Fibroblast of lung (primary cell): ENCODE measurements at regions not wholly inside any gene's neighbourhood (a gene's known extent, or its start where the extent isn't known, plus 50 kb on each side); places are given as distances from the start of the nearest gene placed in this dataset.

Source experiments
- DNase-seq, 2 donors: peaks; one replicate each; pipeline versions ENCODE4 v3.0.0 to v3.0.0-alpha.2; 2010; ENCODE audit warnings: low read depth in 2 of 2
- H2AFZ ChIP-seq: 2 replicates; pipeline ENCODE4 v1.5.1; 2012; ENCODE audit warnings: low read length, control low read depth, inconsistent platforms
- H3K27ac ChIP-seq: 2 replicates; pipeline ENCODE4 v1.5.1; 2011; ENCODE audit warnings: low read length, control low read depth; ENCODE audit not compliant: insufficient read depth
- H3K27me3 ChIP-seq: 2 replicates; pipeline ENCODE4 v1.5.1; 2011; ENCODE audit warnings: mild to moderate bottlenecking, low read length; ENCODE audit not compliant: control insufficient read depth, insufficient read depth
- H3K36me3 ChIP-seq: 2 replicates; pipeline ENCODE4 v1.5.1; 2011; ENCODE audit warnings: low read length; ENCODE audit not compliant: control insufficient read depth, insufficient read depth
- H3K4me1 ChIP-seq: 2 replicates; pipeline ENCODE4 v1.5.1; 2011; ENCODE audit warnings: low read length; ENCODE audit not compliant: control insufficient read depth, insufficient read depth; ENCODE audit errors: extremely low read depth
- H3K4me2 ChIP-seq: 2 replicates; pipeline ENCODE4 v1.5.1; 2011; ENCODE audit warnings: low read length, control low read depth; ENCODE audit not compliant: insufficient read depth; ENCODE audit errors: extremely low read depth
- H3K4me3 ChIP-seq, 4 experiments: fragments of 200-600 bp in 1 of 4; sonication (generic) in 1 of 4; replicated peaks in 1 of 4; 2 replicates each; pipeline ENCODE4 v1.5.1; 2011 to 2016; ENCODE audit warnings: low read length in 4 of 4, low read depth in 3 of 4, mild to moderate bottlenecking in 3 of 4, control low read depth in 2 of 4, inconsistent platforms in 1 of 4, mixed read lengths in 1 of 4; ENCODE audit not compliant: insufficient read depth in 1 of 4; ENCODE audit errors: control extremely low read depth in 1 of 4
- H3K79me2 ChIP-seq: 2 replicates; pipeline ENCODE4 v1.5.1; 2012; ENCODE audit warnings: mild to moderate bottlenecking, low read length, inconsistent platforms; ENCODE audit not compliant: control insufficient read depth, insufficient read depth
- H3K9ac ChIP-seq: 2 replicates; pipeline ENCODE4 v1.5.1; 2011; ENCODE audit warnings: mild to moderate bottlenecking, low read length, control low read depth; ENCODE audit not compliant: insufficient read depth
- H3K9me3 ChIP-seq: 2 replicates; pipeline ENCODE4 v1.5.1; 2012; ENCODE audit warnings: low read depth, low read length; ENCODE audit not compliant: control insufficient read depth, insufficient read depth
- H4K20me1 ChIP-seq: 2 replicates; pipeline ENCODE4 v1.5.1; 2011; ENCODE audit warnings: low read length; ENCODE audit not compliant: control insufficient read depth, insufficient read depth; ENCODE audit errors: extremely low read depth
- EZH2 ChIP-seq: IDR thresholded peaks from 2 replicates; pipeline ENCODE4 v1.5.1; 2012; ENCODE audit warnings: low read length, control low read depth, mild to moderate bottlenecking; ENCODE audit errors: missing control alignments
- TF ChIP-seq, protein P1 (sequence below), 2 donors: IDR thresholded peaks in 1 of 2; conservative IDR thresholded peaks in 1 of 2; 1 replicate in 1 of 2; 2 replicates in 1 of 2; pipeline ENCODE4 v1.5.1; 2011 to 2012; ENCODE audit warnings: low read length in 2 of 2, control low read depth in 1 of 2, inconsistent platforms in 1 of 2, low read depth in 1 of 2, mild to moderate bottlenecking in 1 of 2

DNA sequence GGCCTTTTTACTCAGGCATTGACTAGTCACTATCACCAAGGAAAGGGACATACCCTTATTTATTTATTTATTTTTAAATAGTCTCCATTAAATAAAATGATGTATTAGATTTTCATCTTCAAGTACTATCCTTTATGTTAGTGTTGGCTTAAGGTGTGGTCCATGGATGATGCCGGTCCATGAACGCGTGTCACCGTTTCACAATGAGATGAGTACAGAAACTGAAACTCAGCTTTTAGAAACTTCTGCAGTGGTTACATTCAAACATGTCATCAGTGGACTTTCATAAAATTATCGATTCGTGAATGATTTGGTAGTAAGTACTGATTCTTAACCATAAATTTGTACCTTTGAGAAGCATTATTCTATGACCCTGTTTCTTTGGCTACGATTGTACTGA lies 166.6 kb downstream of the SATB1 start:
- H3K79me2 ChIP-seq, result no peaks in the 10 kb centered on the region
- no peaks in the 10 kb centered on the region for H3K4me1 ChIP-seq
- no peak overlapping the region for H3K9ac ChIP-seq
- no peaks in the 10 kb centered on the region for H3K36me3 ChIP-seq
- no peak overlapping the region for H3K27ac ChIP-seq
- DNase-seq, result no peak
- no peak overlapping the region for H3K4me3 ChIP-seq
- TF ChIP-seq, protein P1, sequence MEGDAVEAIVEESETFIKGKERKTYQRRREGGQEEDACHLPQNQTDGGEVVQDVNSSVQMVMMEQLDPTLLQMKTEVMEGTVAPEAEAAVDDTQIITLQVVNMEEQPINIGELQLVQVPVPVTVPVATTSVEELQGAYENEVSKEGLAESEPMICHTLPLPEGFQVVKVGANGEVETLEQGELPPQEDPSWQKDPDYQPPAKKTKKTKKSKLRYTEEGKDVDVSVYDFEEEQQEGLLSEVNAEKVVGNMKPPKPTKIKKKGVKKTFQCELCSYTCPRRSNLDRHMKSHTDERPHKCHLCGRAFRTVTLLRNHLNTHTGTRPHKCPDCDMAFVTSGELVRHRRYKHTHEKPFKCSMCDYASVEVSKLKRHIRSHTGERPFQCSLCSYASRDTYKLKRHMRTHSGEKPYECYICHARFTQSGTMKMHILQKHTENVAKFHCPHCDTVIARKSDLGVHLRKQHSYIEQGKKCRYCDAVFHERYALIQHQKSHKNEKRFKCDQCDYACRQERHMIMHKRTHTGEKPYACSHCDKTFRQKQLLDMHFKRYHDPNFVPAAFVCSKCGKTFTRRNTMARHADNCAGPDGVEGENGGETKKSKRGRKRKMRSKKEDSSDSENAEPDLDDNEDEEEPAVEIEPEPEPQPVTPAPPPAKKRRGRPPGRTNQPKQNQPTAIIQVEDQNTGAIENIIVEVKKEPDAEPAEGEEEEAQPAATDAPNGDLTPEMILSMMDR (conservative IDR thresholded peaks at IDR 0.05 in 1 of 2, IDR thresholded peaks at IDR 0.05 in 1 of 2; ENCODE audit: low read depth in 1 of 2, low read length in 2 of 2), result no peak
- no peak for TF ChIP-seq EZH2
- no peak overlapping the region for H3K4me2 ChIP-seq
- no peak overlapping the region for H2AFZ ChIP-seq
- H3K27me3 ChIP-seq, result no peaks in the 10 kb centered on the region
- H3K9me3 ChIP-seq, result no peaks in the 10 kb centered on the region
- H4K20me1 ChIP-seq, result no peaks in the 10 kb centered on the region

DNA sequence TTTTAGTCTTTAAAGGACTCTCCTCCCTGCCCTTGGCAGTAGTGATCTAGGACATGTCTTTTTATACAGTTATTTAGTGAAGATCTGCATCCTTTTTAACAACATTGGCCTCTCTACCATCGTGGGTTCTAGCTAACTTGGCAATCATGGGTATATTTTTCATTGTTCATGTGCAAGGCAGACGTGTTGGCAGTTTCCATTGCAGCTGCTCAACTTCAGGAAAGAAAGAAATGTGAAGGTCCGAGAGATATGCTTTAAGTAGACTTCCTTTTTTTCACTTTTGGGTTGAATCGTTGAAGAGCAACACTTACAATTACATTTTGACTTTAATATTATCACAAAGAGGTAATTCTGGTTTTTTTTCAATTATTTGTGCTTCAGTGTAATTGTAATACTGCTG lies 172.6 kb downstream of the SATB1 start:
- Histone ChIP-seq H3K27ac (no peak overlapping the region), H2AFZ (no peak overlapping the region), H3K4me3 (no peak overlapping the region), H3K36me3 (no peaks in the 10 kb centered on the region), H3K9me3 (no peaks in the 10 kb centered on the region), H3K79me2 (no peaks in the 10 kb centered on the region), H3K4me1 (no peaks in the 10 kb centered on the region), H3K27me3 (no peaks in the 10 kb centered on the region), H3K9ac (no peak overlapping the region), H3K4me2 (no peak overlapping the region), H4K20me1 (no peaks in the 10 kb centered on the region)
- TF ChIP-seq, protein P1 (conservative IDR thresholded peaks at IDR 0.05 in 1 of 2, IDR thresholded peaks at IDR 0.05 in 1 of 2; ENCODE audit: low read depth in 1 of 2, low read length in 2 of 2), result no peak
- TF ChIP-seq EZH2, result no peak
- DNase-seq, result no peak

DNA sequence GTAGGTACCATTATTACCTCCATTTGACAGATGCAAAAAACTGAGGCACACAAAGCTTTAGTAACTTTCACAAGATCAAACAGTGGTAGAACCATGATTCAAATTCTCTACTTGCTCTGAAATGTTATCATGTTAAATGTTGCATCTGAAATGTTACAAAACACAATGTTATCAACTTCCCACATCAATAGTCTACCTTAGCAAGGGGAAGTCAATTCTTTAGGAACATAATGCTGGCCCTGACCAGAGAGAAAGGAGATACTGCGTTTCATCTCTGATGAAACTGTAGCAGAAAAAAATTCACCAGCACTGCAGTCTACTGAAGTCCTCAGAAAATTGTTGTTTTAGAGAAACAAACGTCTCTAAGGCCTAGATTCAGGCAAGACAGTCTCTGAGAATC lies 174.1 kb downstream of the SATB1 start:
- Histone ChIP-seq H3K27me3 (no peaks in the 10 kb centered on the region), H3K4me2 (no peak overlapping the region), H3K4me3 (no peak overlapping the region), H2AFZ (no peak overlapping the region), H4K20me1 (no peaks in the 10 kb centered on the region), H3K27ac (no peak overlapping the region), H3K79me2 (no peaks in the 10 kb centered on the region), H3K9me3 (no peaks in the 10 kb centered on the region), H3K36me3 (no peaks in the 10 kb centered on the region), H3K4me1 (no peaks in the 10 kb centered on the region), H3K9ac (no peak overlapping the region)
- no peak for TF ChIP-seq EZH2
- TF ChIP-seq, protein P1 (conservative IDR thresholded peaks at IDR 0.05 in 1 of 2, IDR thresholded peaks at IDR 0.05 in 1 of 2; ENCODE audit: low read depth in 1 of 2, low read length in 2 of 2), result no peak
- no peak for DNase-seq
